HG03060 (cell line): ENCODE measurements at regions not wholly inside any gene's neighbourhood (a gene's known extent, or its start where the extent isn't known, plus 50 kb on each side); places are given as distances from the start of the nearest gene placed in this dataset.

Source experiments
- ATAC-seq: cut with Tn5 transposase; IDR thresholded peaks from one replicate; pipeline ENCODE4 v1.9.1; 2021; ENCODE audit warnings: low read depth, moderate number of reproducible peaks; ENCODE audit not compliant: unreplicated experiment

GRCh38 chr6:140897804-140898573, 1234.7 kb upstream of the GJE1 start:
- no peak for ATAC-seq

- no peak for ATAC-seq
Measured at GRCh38 chr6:140897349-140897748, 1235.4 kb upstream of the GJE1 start.

- no peak for ATAC-seq
Measured at GRCh38 chr6:140893432-140893831, 1239.3 kb upstream of the GJE1 start.

GRCh38 chr6:140879946-140880345, 1252.8 kb upstream of the GJE1 start:
- ATAC-seq: no peak

- ATAC-seq: no peak
Measured at GRCh38 chr6:140874066-140874465, 1258.7 kb upstream of the GJE1 start.

- ATAC-seq: no peak
Measured at GRCh38 chr6:140872885-140873284, 1259.8 kb upstream of the GJE1 start.

GRCh38 chr6:140871911-140872310, 1260.8 kb upstream of the GJE1 start:
- no peak for ATAC-seq

GRCh38 chr6:140867336-140867735, 1265.4 kb upstream of the GJE1 start:
- no peak for ATAC-seq

- ATAC-seq: no peak
Measured at GRCh38 chr6:140858381-140858971, 1274.2 kb upstream of the GJE1 start.

GRCh38 chr6:140857739-140858380, 1274.9 kb upstream of the GJE1 start:
- ATAC-seq: no peak

GRCh38 chr6:140855520-140855919, 1277.2 kb upstream of the GJE1 start:
- ATAC-seq: no peak

GRCh38 chr6:140854318-140854717, 1278.4 kb upstream of the GJE1 start:
- no peak for ATAC-seq

GRCh38 chr6:140850438-140850837, 1282.3 kb upstream of the GJE1 start:
- ATAC-seq: no peak

- no peak for ATAC-seq
Measured at GRCh38 chr6:140849456-140849855, 1283.3 kb upstream of the GJE1 start.

GRCh38 chr6:140847262-140847645, 1285.5 kb upstream of the GJE1 start:
- ATAC-seq: no peak

GRCh38 chr6:140846503-140847261, 1286.0 kb upstream of the GJE1 start:
- ATAC-seq: no peak

- no peak for ATAC-seq
Measured at GRCh38 chr6:140845701-140846100, 1287.0 kb upstream of the GJE1 start.

GRCh38 chr6:140844167-140844566, 1288.6 kb upstream of the GJE1 start:
- no peak for ATAC-seq

- ATAC-seq: no peak
Measured at GRCh38 chr6:140833408-140833807, 1299.3 kb upstream of the GJE1 start.

- no peak for ATAC-seq
Measured at GRCh38 chr6:140830666-140831065, 1302.1 kb upstream of the GJE1 start.

- no peak for ATAC-seq
Measured at GRCh38 chr6:140828856-140829255, 1303.9 kb upstream of the GJE1 start.
